ENCODE measurements at regions not wholly inside any gene's neighbourhood (a gene's known extent, or its start where the extent isn't known, plus 50 kb on each side); places are given as distances from the start of the nearest gene placed in this dataset.

- TF ChIP-seq CTCF (IDR thresholded peaks at IDR 0.05) (no peak), POLR2A (IDR thresholded peaks at IDR 0.05) (no peak)
These were observed 218.5 kb upstream of the HDAC4 start for GRCh38 chr2:239619369-239619768.
